ENCODE measurements at regions not wholly inside any gene's neighbourhood (a gene's known extent, or its start where the extent isn't known, plus 50 kb on each side); places are given as distances from the start of the nearest gene placed in this dataset.

DNA sequence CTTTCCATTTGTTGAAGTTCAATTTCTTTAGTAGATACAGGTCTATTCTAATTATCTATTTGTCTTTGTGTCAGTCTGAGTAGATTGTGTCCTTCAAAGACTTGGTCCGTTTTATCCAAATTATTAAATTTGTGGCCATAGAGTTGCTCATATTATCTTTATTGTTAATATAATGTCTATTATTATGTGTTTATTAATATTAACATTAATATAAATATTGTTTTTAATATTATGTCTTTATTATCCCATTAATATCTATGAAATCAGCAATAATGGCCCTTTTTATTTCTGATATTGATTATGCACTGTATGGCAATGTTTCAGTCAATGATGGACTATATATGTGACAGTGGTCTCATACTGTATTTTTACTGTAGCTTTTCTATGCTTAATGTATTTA, 2067.3 kb upstream of the AGA start:
- DNase-seq: no peak

DNA sequence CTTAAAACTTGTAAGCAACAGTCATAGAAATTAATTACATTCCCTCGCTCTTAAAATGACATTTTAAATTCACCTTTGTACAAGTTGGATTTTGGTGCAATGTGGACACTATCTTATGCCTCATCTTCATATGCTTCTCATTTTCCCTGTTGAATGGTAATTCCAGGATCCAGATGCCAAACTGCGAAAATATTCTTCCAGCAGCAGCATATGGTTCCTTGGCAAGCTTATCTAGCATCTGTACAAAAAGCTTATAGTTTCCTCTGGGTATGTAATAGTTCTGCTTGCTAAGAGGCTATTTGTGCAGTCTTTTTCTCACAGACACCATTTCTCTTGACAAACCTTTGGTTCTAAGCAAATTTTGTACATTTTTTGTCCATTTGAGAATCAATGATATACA, 2079.7 kb upstream of the AGA start:
- peak; percentile 18 for DNase-seq

DNA sequence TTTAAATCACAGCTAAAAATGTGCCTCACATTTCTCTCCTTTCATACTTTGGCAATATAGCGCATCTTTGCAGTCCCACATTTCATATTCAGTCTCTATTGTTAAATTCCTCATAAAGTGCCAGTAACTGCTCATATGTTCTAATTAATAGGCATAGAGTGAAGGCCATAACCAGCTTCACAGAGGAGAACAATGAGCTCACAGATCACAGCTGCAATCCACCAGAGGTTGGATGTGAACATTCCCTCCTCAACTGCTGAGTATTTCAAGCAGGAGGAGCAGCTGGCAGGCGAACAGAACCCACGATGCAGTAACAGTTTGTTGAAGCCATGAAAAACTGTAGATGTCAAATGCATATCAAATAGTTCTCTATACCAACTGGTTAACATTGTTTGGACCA, 2088.7 kb upstream of the AGA start:
- DNase-seq: peak; percentile 67

DNA sequence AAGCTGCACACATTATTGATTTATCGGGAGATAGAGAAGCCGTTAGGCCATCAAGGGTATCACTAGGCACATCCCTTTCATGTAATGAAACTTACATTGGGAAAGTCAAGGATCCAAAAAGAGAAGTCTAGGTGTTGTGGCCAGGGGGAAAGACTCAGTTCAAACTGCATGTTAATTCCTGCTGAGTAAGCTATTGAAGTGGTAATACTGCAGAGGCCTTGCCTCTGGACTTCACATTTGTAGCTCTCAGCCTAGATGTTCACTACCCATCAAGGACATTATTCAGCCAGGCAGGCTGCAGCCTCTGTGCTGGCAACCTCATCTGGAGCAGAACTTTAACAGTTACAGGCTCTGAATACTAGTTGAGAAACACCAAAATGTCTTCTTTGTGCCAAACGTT, 2094.5 kb upstream of the AGA start:
- no peak for DNase-seq

DNA sequence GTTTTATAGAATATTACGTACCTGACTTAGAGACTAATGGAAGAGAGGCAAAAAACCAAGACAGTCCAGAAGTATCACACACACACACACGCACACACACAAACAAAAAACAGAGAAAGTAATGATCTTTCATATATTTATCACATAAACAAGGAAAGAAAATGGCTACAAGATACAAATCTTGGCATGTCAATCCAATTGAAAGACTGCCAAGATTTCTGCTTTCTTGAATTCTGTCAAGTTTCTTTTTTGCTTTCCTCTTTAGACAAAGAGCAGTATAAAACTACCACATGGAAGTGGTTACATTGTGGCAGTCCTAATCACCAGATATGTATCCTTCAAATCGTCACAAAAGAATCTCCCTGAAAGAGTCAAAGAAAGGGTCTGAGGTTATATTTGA, 2097.4 kb upstream of the AGA start:
- DNase-seq: no peak

DNA sequence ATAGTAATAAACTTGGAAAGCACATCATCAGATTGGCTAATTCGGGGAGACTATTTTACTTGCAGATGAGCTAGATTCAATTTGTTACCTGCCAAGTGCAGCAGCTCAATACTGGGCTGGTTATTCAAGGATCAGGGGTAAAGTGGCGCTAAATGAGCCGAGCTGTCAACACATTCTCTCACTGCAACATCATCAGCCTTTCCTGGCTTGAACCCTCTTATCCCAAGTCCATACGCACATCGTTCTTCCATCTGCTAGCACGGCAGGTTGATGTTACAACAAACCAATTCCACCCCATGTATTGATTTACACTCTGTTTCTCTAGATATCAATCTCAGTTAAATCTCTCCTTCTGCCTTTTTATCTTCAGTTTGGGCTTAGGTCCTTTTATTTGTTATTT, 2101.5 kb upstream of the AGA start:
- DNase-seq: peak; percentile 17

DNA sequence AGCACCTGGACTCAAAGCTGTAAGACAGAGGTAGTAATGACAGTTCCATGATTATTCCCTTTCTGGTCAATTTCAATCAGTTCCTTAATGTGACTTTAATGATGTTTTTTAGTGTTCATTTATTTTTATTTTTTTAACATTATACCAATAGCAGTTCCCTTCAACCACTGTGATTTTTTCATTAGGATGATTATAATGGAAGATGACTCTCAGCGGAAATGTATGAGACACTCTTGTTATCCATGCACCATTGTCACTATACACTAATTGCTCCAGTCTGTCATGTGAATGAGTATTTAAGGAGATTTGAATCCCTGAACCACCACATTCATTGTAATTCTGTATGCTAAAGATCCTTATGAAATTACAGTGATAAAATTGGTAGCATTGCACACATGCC, 2102.3 kb upstream of the AGA start:
- DNase-seq: peak; percentile 78

DNA sequence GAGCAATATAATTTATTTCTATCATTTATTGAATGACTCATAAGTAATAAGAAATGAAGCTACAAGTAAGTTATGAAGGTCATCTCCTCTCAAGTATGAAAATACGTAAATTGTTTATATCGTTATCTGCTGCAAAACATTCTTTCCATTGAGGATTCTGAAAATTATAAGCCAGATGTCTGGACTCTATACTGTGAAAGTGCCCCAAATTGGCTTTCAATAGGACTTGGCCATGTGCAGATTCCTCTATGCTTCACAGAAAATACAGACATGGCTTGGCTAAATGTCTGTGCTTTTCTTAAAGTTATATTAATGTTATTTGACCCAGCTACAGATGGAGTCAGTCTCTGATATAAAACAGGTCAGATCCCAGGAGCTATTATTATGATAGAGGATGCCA, 2109.9 kb upstream of the AGA start:
- DNase-seq: no peak

DNA sequence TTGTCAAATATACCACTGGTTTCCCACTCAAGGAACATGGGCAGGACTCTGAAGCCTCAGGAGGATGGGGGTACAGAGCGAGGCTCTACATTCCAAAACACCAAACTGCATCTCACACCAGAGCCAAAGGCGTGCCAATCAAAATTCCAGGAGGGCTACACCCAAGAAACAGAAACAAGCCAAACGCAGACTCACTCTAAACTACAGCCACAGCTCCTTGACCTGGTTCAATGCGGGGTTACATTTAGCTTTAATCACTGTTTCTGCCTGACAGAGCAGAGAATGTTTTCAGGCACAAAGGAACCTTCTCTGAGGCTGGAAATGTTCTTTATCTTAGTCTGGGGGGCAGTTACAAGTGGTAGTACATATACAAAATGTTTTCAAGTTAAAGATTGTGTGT, 2121.5 kb upstream of the AGA start:
- peak; percentile 73 for DNase-seq

DNA sequence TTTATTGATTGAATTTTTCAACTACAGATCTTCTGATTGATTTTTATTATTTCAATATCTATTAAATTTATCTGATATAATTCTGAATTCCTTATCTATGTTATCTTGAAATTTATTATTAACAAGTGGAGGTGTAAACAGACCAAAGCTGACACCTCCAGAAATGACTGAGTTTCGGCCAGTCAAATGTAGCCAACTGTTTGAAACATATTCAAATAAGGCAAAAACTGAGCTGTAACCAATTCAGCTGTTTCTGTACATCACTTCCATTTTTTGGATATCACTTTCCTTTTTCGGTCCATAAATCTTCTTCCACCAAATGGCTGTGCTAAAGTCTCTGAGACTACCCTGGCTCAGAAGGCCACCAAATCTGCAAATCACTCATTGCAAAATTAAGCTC, 2127.3 kb upstream of the AGA start:
- no peak for DNase-seq

DNA sequence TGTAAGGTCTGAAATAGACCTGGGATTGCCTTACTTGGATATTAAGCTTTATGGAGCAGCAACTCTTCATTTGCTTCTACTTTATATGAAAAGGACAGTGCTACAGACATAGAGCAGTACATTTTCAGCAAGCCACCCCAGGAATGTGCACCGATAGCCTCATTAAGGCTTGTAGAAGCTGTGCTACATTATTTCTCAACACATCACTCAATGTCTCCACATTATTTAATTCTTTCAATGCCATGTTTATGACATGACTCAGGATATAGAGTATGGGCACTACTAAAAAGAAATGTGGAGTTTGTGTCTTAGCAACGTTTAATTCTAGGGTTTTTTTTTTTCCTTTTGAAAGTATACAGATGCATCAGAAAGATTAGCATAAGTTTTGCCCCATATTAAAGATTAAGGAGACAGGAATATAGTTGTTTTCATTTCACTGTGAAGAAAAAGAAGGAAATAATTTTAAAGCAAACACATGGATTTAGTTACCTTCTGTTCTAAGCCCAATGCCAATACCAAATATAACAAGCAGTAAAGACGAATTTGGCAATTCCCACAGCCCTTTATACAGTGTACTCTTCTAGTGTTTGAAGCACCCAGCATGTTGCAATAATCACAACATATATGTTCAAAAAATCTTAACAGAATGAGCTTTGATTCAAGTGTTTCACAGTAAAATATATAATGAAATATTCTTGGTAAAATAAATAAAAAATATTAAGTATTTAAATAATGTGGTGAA, 2140.1 kb upstream of the AGA start:
- no peak for DNase-seq

DNA sequence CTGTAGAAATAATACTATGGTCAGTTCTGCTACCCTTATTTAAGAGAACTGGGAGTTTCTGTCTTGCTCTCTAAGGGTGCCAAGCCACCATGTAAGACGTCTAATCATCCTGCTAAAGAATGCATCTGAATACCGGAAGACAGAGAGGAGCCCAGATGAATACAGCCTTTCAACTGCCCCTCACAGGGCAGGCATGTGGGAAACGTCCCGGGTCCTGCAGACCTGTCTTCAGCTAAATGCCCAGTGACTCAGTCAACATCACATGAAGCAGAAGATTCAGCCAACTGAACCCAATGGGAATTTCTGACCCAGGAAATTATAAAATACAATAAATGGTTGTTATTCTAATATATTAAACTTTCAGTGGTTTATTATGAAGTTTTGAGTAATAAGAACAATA, 2141.0 kb upstream of the AGA start:
- peak; percentile 29 for DNase-seq

DNA sequence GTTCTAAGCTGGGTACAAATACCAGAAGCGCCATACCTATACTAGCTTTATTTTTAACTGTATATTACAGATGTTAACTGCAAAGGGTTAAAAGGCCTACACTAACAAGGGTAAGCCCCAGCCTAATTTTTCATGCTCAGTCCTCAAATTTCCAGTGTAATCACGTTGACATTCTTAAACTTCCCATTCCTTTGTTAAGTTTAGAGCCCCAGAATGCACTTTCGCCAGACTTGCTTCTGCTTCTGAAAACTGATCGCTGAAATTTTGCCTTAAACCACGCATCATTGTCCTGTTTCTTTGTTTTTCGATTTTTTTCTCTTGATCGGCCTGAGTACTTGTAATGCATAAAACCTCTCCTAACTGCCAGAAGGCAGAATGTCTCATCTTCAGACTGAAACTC, 2141.9 kb upstream of the AGA start:
- peak; percentile 89 for DNase-seq

DNA sequence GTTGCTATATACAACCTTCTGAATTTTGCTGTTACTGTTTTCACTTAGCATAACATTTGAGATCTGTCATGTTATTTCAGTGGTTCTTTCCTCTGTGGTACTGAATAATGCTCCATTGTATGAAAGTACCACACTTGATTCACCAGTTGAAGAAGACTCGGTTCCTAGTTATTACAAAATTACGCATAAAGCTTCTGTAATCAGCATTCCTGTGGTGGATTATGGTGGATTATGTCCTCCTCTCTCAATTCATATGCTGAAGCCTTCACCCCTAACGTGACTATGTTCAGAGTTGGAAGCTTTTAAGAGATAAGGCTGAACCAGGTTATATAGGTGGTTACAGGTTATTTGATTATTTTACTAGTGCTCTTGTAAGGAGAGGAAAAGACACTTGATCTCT, 2143.5 kb upstream of the AGA start:
- no peak for DNase-seq

DNA sequence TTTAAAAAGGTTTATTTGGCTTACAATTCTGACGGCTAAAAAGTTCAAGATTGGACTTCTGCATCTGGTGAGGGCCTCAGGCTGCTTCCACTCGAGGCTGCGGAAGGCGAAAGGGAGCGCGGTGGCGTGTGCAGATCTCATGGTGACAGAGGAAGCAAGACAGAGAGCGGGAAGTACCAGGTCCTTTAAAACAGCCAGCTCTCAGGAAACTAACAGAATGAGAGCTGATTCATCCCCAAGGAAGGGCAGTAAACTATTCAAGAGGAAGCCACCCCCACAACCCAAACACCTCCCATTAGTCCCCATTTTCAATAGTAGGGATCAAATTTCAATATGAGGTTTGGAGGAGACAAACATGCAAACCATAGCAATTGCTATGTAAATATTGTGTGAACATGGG, 2144.2 kb upstream of the AGA start:
- no peak for DNase-seq

DNA sequence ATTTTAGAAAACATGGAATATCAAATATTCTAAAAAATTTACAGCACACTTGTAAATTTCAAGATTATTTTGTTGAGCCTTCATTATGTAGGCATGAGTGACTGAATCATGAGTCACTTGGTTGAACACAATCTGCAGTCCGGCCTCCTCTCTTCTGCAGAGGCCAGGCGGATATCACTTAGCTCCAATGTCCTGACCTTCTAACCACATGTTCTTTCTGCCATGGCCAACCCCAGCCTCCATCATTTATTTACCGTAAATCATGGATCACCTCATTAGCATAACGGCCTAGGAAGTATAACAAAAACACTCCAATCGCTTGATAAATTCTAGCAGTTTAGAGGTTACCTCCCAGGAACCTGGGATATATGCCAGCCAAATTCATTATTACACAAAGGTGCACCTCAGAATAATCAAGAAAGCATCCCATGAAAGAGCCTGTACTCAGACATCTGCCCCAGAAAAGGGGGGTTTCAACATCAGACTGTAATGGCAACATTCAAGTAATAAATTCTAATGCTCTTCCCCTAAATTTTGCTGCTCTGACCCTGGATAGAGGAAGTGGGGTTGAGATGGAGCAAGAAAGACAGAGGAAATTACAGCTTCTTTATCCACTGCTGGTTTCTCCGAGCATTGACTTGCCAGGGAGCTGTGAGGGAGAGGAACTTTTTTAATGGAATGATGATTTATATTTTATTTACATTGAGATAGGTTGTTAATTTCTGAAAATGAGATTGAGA, 2153.6 kb upstream of the AGA start:
- DNase-seq: peak; percentile 25

DNA sequence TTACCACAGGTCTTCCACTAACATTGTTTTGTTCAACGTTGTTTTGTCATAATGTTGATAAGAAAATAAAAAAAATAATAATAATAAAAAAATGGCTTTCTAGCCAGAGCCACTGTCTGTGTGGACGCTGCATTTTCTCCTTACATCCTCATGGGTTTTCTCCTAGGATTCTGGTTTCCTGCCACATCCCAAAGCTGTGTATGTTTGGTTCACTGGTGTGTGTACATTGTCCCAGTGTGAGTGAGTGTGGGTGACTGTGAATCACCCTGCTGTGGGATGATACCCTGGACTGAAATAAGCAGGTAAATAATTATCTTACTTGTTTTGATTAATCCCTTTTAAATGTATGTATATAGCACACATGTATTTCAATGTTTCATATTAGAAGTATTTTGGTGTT, 2154.4 kb upstream of the AGA start:
- no peak for DNase-seq

DNA sequence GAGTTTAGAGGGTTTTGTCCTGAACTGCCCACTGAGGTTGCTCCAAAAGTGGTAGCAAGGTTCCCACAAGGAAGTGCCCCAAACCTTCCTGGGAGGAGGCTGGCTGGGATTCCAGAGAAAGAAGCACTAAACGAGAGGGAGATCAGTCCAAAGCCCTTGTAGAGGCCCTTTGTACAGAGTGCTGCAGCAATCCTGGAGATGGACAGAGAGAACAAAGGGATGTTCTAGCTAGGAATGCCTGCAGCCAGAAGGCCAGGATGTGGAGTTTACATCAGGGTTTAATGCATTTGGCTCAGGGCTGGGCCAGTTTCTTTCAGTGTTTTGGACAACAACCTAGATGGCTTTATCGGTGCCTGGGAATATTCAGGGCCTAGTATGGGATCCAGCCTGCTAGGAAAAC, 2155.1 kb upstream of the AGA start:
- DNase-seq: peak; percentile 20

DNA sequence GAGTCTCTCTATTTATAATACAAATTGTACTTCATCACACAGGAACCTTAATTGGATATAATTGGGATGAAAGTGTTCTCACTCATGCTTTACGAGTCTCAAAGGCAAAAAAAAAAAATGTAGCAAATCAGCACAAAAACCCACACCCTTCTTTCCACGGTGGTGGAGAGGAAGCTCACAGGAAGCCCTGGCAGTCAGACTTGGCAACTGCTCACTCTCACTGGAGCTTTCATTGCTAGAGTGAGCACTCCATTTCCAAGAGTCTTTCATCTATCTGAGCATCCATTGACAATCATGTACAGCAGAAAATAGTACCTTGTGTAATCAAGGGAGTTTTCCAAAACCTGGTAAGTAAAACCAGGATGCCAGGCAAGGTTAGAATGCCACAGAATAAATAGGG, 2159.4 kb upstream of the AGA start:
- DNase-seq: no peak

DNA sequence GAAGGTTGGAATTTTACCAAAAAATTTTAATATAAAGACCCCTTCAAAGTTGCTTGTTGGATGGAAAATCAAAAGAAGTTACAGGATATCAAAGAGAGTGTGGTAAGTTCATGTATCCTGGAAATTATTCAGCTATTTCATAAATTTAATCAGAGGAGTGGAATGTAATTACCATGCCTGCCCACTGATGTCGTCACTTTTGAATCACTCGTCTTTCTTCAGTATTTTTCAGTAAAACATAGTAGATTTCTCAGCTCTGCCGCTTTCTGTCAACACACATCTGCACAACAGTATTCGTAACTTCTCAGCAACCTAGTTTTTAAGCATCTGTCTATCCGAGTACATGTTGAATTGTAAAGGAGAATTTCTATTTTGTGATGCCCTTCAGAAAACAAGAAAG, 2163.0 kb upstream of the AGA start:
- DNase-seq: no peak

DNA sequence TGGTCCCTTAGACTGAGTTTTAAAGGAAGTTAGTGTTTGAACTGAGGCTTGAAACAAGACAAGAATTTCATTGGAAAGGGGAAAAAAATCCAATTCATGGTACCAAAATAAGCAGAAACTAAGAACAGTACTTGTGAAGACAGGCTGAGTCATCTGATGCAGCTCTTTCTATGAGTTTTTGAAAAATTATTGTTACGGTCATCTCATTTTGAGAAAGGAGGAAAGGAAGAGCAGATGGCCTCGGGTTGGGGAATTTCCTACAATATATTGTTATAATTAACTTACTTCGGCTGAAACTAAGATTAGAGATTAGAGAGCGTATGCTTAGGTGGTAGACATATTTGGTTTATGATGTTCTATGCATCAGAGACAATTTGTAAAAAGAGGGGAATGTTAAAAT, 2164.8 kb upstream of the AGA start:
- DNase-seq: no peak

DNA sequence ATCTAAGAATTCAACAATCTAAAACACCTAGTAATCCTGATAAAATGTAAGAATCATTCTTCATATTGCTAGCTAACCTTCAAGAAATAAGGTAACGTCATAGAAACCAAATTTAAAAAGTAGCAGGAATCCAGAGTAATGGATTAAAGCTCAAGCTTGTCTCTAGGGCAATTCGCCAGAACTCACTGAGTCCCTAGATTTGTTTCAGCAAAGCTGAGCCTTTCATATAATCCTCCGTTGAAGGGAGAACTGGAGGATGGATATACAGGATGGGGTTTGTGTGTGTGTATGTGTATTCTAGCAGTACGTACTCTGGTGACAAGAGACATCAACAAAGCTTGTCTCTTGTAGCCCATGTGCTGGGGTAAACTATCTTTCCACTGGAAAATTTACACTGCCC, 2173.5 kb upstream of the AGA start:
- DNase-seq: no peak

DNA sequence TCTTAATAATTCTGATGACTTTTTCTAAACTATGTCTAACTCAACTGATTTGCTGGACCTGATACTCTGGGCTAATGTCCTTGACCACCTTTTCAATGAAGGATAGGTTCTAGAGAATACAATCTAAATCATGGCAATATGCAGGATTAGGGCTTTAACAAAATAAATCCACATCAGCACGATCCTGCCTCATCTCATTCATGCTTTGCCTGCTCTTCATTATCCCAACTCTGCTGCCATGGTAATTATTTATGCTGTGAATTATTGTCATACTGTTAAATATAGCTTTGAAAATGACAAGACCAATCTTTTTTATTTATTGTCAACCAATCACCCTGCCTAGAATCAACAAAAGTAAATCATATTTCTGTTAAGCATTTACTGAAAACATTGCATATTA, 2176.7 kb upstream of the AGA start:
- no peak for DNase-seq

DNA sequence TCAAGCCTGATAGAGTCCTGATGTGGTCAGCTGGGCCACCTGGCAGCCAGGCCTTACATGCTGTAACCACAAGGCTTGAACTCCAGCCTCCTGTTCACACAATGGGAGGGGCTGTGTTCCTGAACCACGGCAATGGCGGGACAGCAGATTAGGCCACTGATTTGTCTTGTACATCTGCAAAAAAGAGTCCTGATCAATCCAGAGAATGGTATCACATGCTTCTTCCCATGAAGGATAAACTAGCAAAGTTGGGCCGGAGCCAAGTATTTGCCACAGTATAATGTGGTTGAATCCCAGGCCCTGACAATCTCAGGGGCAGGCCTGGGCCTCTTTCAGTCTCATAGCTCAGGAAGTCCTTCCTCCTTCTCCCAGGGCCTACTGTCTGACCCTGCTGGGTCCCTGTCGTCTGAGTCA, 2182.5 kb upstream of the AGA start:
- peak; percentile 15 for DNase-seq

DNA sequence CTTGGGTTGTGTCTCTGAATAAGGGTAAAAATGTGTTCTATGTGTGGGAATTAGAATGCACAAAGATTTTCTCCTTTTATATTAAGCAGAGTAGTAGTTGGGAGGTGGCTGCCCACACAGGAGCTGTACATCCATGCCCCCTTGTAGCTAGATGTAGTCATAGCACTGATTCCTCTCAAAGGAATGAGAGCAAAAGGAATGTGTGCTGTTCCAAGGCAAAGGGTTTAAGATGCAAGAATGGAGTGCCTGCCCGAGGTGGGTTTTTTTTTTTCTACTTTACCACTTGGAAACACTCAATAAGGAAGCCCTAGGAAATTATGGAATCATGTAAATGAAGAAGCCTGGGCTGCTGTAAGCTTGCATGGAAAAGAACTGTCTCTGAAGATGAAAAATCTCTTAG, 2183.2 kb upstream of the AGA start:
- peak; percentile 11 for DNase-seq
